ENCODE measurements at regions not wholly inside any gene's neighbourhood (a gene's known extent, or its start where the extent isn't known, plus 50 kb on each side); places are given as distances from the start of the nearest gene placed in this dataset.

- no peak for DNase-seq (ENCODE audit: low spot score)
- TF ChIP-seq, protein P1, sequence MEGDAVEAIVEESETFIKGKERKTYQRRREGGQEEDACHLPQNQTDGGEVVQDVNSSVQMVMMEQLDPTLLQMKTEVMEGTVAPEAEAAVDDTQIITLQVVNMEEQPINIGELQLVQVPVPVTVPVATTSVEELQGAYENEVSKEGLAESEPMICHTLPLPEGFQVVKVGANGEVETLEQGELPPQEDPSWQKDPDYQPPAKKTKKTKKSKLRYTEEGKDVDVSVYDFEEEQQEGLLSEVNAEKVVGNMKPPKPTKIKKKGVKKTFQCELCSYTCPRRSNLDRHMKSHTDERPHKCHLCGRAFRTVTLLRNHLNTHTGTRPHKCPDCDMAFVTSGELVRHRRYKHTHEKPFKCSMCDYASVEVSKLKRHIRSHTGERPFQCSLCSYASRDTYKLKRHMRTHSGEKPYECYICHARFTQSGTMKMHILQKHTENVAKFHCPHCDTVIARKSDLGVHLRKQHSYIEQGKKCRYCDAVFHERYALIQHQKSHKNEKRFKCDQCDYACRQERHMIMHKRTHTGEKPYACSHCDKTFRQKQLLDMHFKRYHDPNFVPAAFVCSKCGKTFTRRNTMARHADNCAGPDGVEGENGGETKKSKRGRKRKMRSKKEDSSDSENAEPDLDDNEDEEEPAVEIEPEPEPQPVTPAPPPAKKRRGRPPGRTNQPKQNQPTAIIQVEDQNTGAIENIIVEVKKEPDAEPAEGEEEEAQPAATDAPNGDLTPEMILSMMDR (IDR thresholded peaks at IDR 0.05; ENCODE audit: extremely low read depth, missing control alignments): no peak
Measured at GRCh38 chr4:175273995-175274753, 356.0 kb downstream of the ADAM29 start.

- TF ChIP-seq, protein P1 (IDR thresholded peaks at IDR 0.05; ENCODE audit: extremely low read depth, missing control alignments): no peak
- no peak for DNase-seq (ENCODE audit: low spot score)
Measured at GRCh38 chr4:175277816-175278215, 359.7 kb downstream of the ADAM29 start.

DNA sequence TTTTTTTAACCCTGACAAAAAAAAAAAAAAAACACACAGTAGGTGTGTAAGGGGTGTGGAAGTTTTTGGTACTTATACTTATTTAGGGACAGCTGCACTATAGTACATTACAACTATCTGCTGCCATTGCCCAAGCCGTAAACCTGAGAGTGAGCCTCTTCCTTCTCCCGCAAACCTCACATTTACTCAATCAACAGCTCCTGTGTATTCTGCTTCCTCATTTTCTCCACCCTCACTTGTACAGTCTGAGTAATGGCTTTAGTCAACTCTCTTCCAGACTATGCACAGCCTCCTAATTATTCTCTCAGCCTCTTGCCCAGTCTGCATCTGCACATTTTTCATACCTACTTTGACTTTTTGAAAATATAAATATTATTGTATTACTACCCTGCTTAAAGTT lies 362.0 kb downstream of the ADAM29 start:
- no peak for DNase-seq (ENCODE audit: low spot score)
- TF ChIP-seq, protein P1 (IDR thresholded peaks at IDR 0.05; ENCODE audit: extremely low read depth, missing control alignments): no peak

DNA sequence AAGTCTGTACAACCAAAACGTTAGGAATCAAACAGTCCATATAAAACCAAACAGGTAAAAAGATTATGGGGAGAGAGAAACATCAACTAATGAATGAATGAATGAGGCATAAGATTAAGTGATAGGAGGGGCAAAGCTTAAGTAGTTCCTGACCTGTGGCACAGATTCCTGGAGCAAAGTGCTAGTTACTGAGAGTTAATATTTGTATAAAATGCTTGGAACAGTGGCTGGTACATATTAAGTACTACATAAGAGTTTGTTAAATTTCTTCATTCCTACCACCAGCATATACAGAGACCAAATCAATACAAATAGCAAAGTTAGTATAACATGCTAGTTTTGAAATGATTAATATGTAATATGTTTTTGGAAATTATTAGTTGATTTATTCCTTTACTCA lies 363.7 kb downstream of the ADAM29 start:
- no peak for DNase-seq (ENCODE audit: low spot score)
- TF ChIP-seq, protein P1 (IDR thresholded peaks at IDR 0.05; ENCODE audit: extremely low read depth, missing control alignments): no peak

- TF ChIP-seq, protein P1 (IDR thresholded peaks at IDR 0.05; ENCODE audit: extremely low read depth, missing control alignments): no peak
- DNase-seq (ENCODE audit: low spot score): no peak
Measured at GRCh38 chr4:175282407-175282806, 364.2 kb downstream of the ADAM29 start.

DNA sequence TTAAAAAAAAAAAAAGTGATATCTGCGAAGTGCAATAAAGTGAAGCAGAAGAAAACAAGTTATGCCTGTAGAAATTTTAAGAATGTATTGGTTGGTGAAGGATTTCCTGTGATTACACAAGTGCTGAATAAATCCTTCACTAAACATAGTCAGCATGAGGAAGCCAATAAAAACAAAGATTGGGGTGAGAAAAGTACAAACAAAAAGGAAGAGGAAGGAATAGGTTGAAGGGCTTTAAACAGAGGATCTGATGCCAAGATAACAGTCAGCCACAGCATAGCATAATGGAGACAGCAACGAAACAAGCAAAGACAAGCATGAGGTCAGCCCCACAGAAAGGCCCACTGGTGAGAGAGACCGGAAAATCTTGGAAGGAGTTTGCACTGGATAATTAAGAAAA lies 372.2 kb downstream of the ADAM29 start:
- TF ChIP-seq, protein P1 (IDR thresholded peaks at IDR 0.05; ENCODE audit: extremely low read depth, missing control alignments): no peak
- no peak for DNase-seq (ENCODE audit: low spot score)

DNA sequence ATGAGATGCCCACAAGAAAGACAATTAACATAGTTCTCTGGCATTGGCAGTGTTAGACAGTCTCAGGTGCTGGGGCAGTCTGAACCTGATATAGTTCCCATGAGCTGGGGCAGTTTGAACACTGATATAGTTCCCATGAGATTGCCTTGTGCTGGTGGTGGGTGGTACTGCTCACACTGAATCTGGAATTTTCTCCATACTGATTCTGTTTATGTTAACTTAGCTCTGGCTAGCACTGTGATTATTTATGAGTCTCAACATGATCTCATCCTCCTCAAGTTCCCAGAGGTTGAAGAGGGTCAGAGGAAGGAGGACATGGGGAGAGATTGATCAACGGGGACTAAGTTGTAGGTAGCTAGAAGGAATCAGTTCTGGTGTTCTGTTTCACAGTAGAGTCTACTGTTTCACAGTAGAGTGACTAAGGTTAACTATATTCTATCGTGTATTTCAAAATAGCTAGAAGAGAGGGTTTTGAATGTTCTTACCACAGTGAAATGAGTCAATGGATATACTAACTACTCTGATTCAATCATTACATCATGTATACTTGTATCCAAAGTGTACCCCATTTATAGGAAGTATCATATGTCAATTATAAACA lies 379.9 kb downstream of the ADAM29 start:
- TF ChIP-seq, protein P1 (IDR thresholded peaks at IDR 0.05; ENCODE audit: extremely low read depth, missing control alignments): no peak
- DNase-seq (ENCODE audit: low spot score): no peak

Measured in GM20000 (cell line).